GM12873 (cell line): ENCODE measurements at regions not wholly inside any gene's neighbourhood (a gene's known extent, or its start where the extent isn't known, plus 50 kb on each side); places are given as distances from the start of the nearest gene placed in this dataset.

ENCODE experiments used
- CTCF ChIP-seq: IDR thresholded peaks from 2 replicates; pipeline ENCODE4 v1.5.1; 2012; ENCODE audit warnings: low read depth, mild to moderate bottlenecking, moderate library complexity, low read length, control low read depth; ENCODE audit not compliant: insufficient read depth; ENCODE audit errors: missing control alignments

DNA sequence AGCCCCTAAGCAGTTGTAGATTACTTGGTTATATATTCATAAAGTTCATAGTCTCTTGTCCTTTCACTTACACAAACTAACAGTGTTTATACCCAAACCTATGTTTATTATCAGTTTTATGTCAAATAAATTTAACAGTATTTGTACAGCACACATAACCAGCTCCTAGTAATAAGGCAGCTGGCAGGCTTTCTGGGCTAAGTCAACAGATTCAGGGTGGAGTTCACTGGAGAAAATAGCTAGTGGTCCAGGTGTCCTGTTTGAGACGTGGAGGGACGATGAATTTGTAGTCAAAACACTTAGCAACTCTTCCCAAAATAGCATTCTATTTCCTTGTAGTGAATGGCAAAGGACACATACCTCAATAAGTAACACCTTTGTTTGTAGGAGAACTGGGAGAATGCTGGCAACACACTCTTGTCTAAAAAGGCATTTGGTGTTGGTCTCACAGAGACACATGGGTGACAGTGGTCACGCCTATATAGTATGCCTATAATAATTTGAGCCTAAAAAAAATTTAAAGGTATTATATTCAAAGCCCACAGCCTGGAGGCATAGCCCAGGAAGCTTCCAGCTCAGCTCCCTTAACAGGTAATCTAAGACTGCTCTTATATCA, 156.4 kb upstream of the CARMIL1 start:
- TF ChIP-seq CTCF = no peak

DNA sequence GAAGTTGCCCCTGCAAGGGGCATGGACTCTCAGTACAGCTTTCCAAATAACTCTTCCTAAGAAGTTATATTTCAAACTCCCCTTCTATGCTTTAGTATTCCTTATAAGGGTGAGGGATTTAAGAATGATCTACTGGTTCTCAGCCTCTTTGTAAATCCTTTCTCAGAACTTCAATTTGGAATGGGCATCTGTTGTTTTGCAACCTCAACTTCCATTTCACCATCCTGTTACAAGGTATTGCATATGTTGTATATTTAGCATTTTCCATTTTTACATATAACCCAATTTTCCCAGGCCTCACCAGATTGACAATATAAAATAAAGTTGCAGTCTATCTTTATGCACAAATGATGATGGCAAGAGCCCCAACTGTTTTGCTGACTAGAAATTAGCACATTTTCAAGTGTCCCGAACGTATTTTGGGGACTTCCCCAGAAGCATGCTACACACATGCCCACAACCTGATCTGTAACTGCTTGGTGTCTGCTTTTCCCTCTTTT, 154.9 kb upstream of the CARMIL1 start:
- no peak for TF ChIP-seq CTCF

DNA sequence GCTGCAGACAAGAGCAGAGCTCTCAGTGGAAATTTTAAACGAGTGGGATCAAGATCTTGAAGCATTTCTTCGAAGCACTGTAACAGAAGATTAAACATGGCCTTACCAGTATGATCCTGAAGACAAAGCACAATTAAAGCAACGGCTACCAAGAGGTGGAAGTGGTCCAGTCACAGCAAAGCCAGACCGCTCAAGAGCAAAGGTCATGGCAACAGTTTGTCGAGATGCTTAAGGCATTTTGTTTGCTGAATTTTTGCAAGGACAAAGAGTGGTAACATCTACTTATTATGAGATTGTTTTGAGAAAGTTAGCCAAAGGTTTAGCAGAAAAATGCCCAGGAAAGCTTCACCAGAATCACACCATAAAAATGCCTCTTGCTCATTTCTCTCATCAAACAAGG, 153.4 kb upstream of the CARMIL1 start:
- no peak for TF ChIP-seq CTCF

DNA sequence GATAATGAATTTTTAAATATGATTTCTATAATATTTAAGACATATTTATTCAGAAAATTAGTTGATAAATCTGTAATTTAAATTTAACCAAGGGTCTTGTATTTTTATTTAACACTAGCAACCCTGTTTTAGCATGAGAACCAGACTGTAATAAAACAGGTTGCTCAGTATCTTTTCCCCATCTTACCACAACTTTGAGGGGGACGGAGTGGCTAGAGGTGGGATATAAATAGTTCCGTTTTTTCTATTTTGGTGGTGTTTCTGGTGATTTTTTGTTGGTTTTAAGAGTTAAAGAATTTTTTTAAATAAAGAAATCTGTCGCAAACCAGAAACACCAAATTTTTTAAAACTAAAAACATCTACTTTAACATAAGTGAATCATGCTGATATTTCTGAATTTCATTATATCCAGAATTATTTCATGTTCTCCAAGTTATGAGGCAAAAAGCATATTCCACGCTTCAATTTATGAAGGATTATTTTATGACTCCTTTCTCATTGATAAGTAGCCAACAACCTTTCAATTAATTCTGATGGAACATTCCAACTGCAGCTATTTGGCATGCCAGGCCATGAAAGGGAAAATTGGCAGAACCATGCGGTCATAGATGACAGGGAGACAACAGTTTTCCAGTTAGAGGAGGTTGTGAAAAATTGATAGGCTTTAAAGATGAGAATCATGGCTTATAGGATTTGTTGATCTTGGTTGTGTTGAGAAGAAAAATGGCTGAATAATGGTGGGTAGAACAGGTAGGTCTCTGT, 151.9 kb upstream of the CARMIL1 start:
- no peak for TF ChIP-seq CTCF

DNA sequence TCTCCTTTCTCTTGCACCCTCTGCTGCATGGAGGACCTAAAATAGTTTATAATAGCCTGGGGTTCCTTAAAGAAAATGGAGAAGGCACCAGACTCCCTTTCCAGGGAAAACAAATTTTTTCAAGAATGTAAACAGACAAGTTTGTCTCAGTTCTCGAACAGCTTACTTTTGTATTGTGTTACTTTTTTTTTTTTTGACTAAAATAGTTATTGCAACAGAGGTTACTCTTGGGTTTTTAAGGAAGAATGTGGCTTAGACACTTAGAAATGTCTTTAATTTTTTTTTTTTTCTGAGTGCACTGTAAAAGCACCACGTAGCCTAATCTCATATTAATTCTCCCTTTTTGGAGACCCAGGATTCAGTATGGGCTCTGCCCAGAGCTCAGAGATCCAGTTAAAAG, 148.7 kb upstream of the CARMIL1 start:
- no peak for TF ChIP-seq CTCF

- TF ChIP-seq CTCF = no peak
These were observed 146.2 kb upstream of the CARMIL1 start for GRCh38 chr6:25132934-25133333.

DNA sequence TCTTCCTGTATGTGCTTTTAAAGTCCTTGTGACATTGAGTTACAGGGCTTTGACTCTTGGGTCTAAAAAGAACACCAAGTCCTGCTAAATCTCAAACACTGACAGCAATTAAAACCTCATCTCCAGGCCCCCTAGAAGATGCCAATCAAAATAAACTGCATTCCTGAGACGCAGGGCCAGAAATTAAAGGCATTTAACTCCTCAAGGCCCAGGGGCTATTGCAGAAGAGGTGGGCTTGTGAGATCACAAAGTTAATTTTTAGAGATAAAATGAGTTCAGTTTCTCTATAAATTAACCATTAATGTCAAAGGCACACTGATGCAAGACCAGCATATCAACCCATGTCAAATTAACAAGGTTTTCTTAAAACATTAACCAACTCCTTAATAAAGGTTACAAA, 145.6 kb upstream of the CARMIL1 start:
- TF ChIP-seq CTCF = no peak
